MM.1S (cell line): ENCODE measurements at regions not wholly inside any gene's neighbourhood (a gene's known extent, or its start where the extent isn't known, plus 50 kb on each side); places are given as distances from the start of the nearest gene placed in this dataset.

Experiments
- DNase-seq: peaks from one replicate; pipeline ENCODE4 v3.0.0-alpha.2; 2015
- H2AFZ ChIP-seq: fragments of 300-600 bp; sonication (generic); 2 replicates; pipeline ENCODE4 v1.6.0; 2016; ENCODE audit warnings: antibody characterized with exemption, low read length
- H3F3A ChIP-seq: fragments of 300-600 bp; sonication (generic); 2 replicates; pipeline ENCODE4 v1.6.1; 2016; ENCODE audit warnings: mild to moderate bottlenecking, antibody characterized with exemption, low read length, moderate library complexity, mixed read lengths; ENCODE audit not compliant: insufficient read depth
- H3K27ac ChIP-seq: fragments of 300-600 bp; sonication (generic); 2 replicates; pipeline ENCODE4 v1.5.1; 2016; ENCODE audit warnings: mild to moderate bottlenecking, low read length
- H3K27me3 ChIP-seq: fragments of 300-600 bp; sonication (generic); replicated peaks from 2 replicates; pipeline ENCODE4 v1.6.0; 2016; ENCODE audit warnings: low read length; ENCODE audit not compliant: insufficient read depth
- H3K36me3 ChIP-seq: fragments of 300-600 bp; sonication (generic); replicated peaks from 2 replicates; pipeline ENCODE4 v1.6.1; 2016; ENCODE audit warnings: mild to moderate bottlenecking, low read length, mixed read lengths; ENCODE audit not compliant: insufficient read depth
- H3K4me1 ChIP-seq: fragments of 300-600 bp; sonication (generic); 2 replicates; pipeline ENCODE4 v1.6.1; 2016; ENCODE audit warnings: low read length, mixed read lengths
- H3K4me2 ChIP-seq: fragments of 300-600 bp; sonication (generic); 2 replicates; pipeline ENCODE4 v1.6.0; 2016; ENCODE audit warnings: low read depth, low read length
- H3K4me3 ChIP-seq: fragments of 300-600 bp; sonication (generic); 2 replicates; pipeline ENCODE4 v1.5.1; 2016; ENCODE audit warnings: low read length, mixed read lengths
- H3K79me2 ChIP-seq: fragments of 300-600 bp; sonication (generic); 2 replicates; pipeline ENCODE4 v1.6.1; 2016; ENCODE audit warnings: mixed run types, low read length, mixed read lengths
- H3K9ac ChIP-seq: fragments of 300-600 bp; sonication (generic); 2 replicates; pipeline ENCODE4 v1.6.1; 2016; ENCODE audit warnings: low read length, mixed read lengths
- H3K9me2 ChIP-seq: fragments of 300-600 bp; sonication (generic); replicated peaks from 2 replicates; pipeline ENCODE4 v1.6.1; 2016; ENCODE audit warnings: mild to moderate bottlenecking, low read length, mixed read lengths; ENCODE audit not compliant: insufficient read depth
- H3K9me3 ChIP-seq: fragments of 300-600 bp; sonication (generic); replicated peaks from 2 replicates; pipeline ENCODE4 v1.6.1; 2016; ENCODE audit warnings: mild to moderate bottlenecking, low read length, mixed read lengths; ENCODE audit not compliant: insufficient read depth
- H4K20me1 ChIP-seq: fragments of 300-600 bp; sonication (generic); 2 replicates; pipeline ENCODE4 v1.6.1; 2016; ENCODE audit warnings: mild to moderate bottlenecking, low read length, moderate library complexity, mixed read lengths; ENCODE audit not compliant: insufficient read depth
- CTCF ChIP-seq: fragments of 300-600 bp; sonication (generic); IDR thresholded peaks from 2 replicates; pipeline ENCODE4 v1.5.1; 2016; ENCODE audit warnings: antibody characterized with exemption, low read length, mixed read lengths
- EZH2 ChIP-seq: fragments of 300-600 bp; sonication (generic); optimal IDR thresholded peaks from 2 replicates; pipeline ENCODE3; 2017; ENCODE audit warnings: low read depth, mild to moderate bottlenecking, antibody characterized with exemption, low read length, mixed read lengths
- EZH2phosphoT487 ChIP-seq: fragments of 300-600 bp; sonication (generic); IDR thresholded peaks from 2 replicates; pipeline ENCODE4 v1.6.1; 2018; ENCODE audit warnings: antibody characterized with exemption, low read length

DNA sequence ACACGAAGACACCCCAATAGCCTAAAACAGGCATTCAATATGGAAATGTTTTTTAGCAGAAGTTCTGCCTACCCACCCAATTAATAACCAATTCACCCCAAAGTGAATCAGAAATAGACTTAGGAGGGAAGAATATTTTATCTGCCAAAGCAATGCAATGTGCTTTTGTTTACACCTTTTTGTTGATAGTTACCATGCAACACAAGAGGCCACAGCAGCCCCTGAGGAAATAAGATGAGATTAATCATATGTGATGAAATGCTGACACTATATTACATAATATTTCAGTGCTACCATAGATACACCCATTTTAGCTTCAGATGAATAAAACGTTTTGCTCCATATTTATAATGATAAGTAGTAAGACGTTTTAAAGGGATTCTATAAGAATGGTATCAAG lies 60.9 kb upstream of the RGS2 start:
- DNase-seq: no peak
- no peaks in the 10 kb centered on the region for H4K20me1 ChIP-seq
- no peak overlapping the region for H3K9ac ChIP-seq
- no peaks in the 10 kb centered on the region for H3K79me2 ChIP-seq
- no peaks in the 10 kb centered on the region for H3K27me3 ChIP-seq
- no peaks in the 10 kb centered on the region for H3K9me2 ChIP-seq
- H3F3A ChIP-seq: no peaks in the 10 kb centered on the region
- H3K4me2 ChIP-seq: no peak overlapping the region
- no peak overlapping the region for H3K4me3 ChIP-seq
- no peaks in the 10 kb centered on the region for H3K9me3 ChIP-seq
- no peaks in the 10 kb centered on the region for H3K36me3 ChIP-seq
- no peak overlapping the region for H2AFZ ChIP-seq
- 0 out of 2 replicates have a peak, but pooled peaks cover 4% of the 10 kb centered on the region for H3K4me1 ChIP-seq
- TF ChIP-seq EZH2: no peak
- no peak for TF ChIP-seq EZH2phosphoT487
- TF ChIP-seq CTCF: no peak
- H3K27ac ChIP-seq: no peak overlapping the region

- 0 out of 2 replicates have a peak, but pooled peaks cover under 1% of the 10 kb centered on the region for H3K4me1 ChIP-seq
- no peaks in the 10 kb centered on the region for H3K36me3 ChIP-seq
- H3K79me2 ChIP-seq: no peaks in the 10 kb centered on the region
- no peak overlapping the region for H3K4me2 ChIP-seq
- H3F3A ChIP-seq: no peaks in the 10 kb centered on the region
- DNase-seq: no peak
- no peak for TF ChIP-seq EZH2phosphoT487
- TF ChIP-seq CTCF: no peak
- no peak for TF ChIP-seq EZH2
- no peak overlapping the region for H3K9ac ChIP-seq
- H3K9me3 ChIP-seq: no peaks in the 10 kb centered on the region
- no peaks in the 10 kb centered on the region for H3K27me3 ChIP-seq
- no peaks in the 10 kb centered on the region for H3K9me2 ChIP-seq
- H2AFZ ChIP-seq: no peak overlapping the region
- H3K4me3 ChIP-seq: no peak overlapping the region
- no peak overlapping the region for H3K27ac ChIP-seq
- H4K20me1 ChIP-seq: no peaks in the 10 kb centered on the region
These were observed 59.5 kb upstream of the RGS2 start for GRCh38 chr1:192749349-192749748.

DNA sequence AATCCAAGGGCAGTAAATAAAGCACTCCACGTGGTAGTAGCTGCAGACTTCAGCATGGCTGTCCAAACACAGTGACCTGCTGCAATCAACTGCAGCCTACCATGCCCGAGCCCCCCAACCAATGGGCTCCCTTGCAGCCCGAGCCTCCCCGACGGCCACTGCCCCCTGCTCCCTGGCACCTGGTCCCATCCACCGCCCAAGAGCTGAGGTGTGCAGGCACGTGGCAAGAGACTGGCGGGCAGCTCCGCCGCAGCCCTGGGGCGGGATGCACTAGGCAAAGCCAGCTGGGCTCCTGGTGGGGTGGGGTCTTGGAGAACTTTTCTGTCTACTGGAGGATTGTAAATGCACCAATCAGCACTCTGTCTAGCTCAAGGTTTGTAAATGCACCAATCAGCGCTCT lies 57.6 kb upstream of the RGS2 start:
- TF ChIP-seq EZH2 (no peak), CTCF (no peak), EZH2phosphoT487 (no peak)
- Histone ChIP-seq H3K27me3 (no peaks in the 10 kb centered on the region), H3K4me3 (no peak overlapping the region), H3K4me2 (no peak overlapping the region), H3K9me2 (no peaks in the 10 kb centered on the region), H2AFZ (no peak overlapping the region), H3F3A (no peaks in the 10 kb centered on the region), H3K9ac (no peak overlapping the region), H3K36me3 (no peaks in the 10 kb centered on the region), H4K20me1 (no peaks in the 10 kb centered on the region), H3K9me3 (no peaks in the 10 kb centered on the region), H3K79me2 (no peaks in the 10 kb centered on the region), H3K27ac (no peak overlapping the region), H3K4me1 (no peaks in the 10 kb centered on the region)
- no peak for DNase-seq

DNA sequence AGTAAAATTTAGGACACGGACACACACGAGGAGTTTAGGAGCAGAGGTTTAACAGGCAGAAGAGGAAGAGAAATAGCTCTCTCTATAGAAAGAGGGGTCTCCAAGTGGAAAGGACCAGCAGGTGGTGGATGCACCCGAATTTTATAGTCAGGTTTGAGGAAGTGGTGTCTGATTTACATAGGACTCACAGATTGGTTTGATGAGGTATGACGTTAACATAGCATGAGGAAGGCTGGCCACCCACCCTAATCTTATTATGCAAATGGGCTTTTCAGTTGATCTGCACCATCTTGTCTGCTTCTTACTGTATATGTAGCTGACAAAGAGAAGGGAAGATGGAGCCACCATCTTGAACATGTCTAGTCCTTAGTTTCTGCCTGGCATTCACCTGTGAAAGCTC lies 52.5 kb upstream of the RGS2 start:
- Histone ChIP-seq H3K4me3 (no peak overlapping the region), H3K4me2 (no peak overlapping the region), H2AFZ (no peak overlapping the region), H3K4me1 (no peaks in the 10 kb centered on the region), H4K20me1 (no peaks in the 10 kb centered on the region), H3K27ac (no peak overlapping the region), H3K36me3 (no peaks in the 10 kb centered on the region), H3K27me3 (no peaks in the 10 kb centered on the region), H3K9me2 (no peaks in the 10 kb centered on the region), H3K79me2 (no peaks in the 10 kb centered on the region), H3K9me3 (no peaks in the 10 kb centered on the region), H3F3A (no peaks in the 10 kb centered on the region), H3K9ac (no peak overlapping the region)
- DNase-seq: no peak
- no peak for TF ChIP-seq EZH2
